GM12878 (cell line): ENCODE measurements at regions not wholly inside any gene's neighbourhood (a gene's known extent, or its start where the extent isn't known, plus 50 kb on each side); places are given as distances from the start of the nearest gene placed in this dataset.

ENCODE experiments used
- ATAC-seq: fragments of 200-7000 bp; cut with Tn5 transposase; 3 replicates; pipeline ENCODE4 v1.9.1; 2020; ENCODE audit warnings: mild to moderate bottlenecking, moderate library complexity
- BruUV-seq: library from RNA; stranded (reverse); fragments of 400-500 nt; replicated peaks from 2 replicates; lab custom pipeline; 2021; lab: Mats Ljungman, UMichigan
- CTCF ChIA-PET: fragments of 300-600 bp; sonication (Branson Sonifier 250); formaldehyde crosslinking; extraction: SDS; loops from one replicate; lab custom pipeline; 2021; ENCODE audit warnings: inconsistent platforms; lab: Yijun Ruan, JAX
- POLR2A ChIA-PET: fragments of 350-600 bp; formaldehyde crosslinking; extraction: SDS; loops from one replicate; lab custom pipeline; 2021; ENCODE audit warnings: inconsistent platforms; lab: Charles Lee
- RAD21 ChIA-PET: fragments of 300-600 bp; sonication (Branson Sonifier 250); formaldehyde crosslinking; loops from one replicate; lab custom pipeline; 2023; ENCODE audit warnings: antibody characterized with exemption; ENCODE audit not compliant: unreplicated experiment; lab: Charles Lee
- SMC1A ChIA-PET: fragments of 300-600 bp; sonication (Branson Sonifier 250); formaldehyde crosslinking; loops from one replicate; lab custom pipeline; 2023; ENCODE audit not compliant: unreplicated experiment, uncharacterized antibody; lab: Charles Lee
- DNase-seq: peaks from one replicate; pipeline ENCODE4 v3.0.0-alpha.2; 2011; ENCODE audit warnings: low read depth, low spot score
- FAIRE-seq: peaks from 3 replicates; lab custom pipeline; 2011; peaks lifted over from hg19 to GRCh38; lab: Jason Lieb, UNC
- H2AFZ ChIP-seq: 2 replicates; pipeline ENCODE4 v1.6.0; 2011; ENCODE audit warnings: low read depth, low read length, control low read depth; ENCODE audit not compliant: control insufficient read depth
- H3K27ac ChIP-seq: 2 replicates; pipeline ENCODE4 v1.5.1; 2011; ENCODE audit warnings: control low read depth; ENCODE audit not compliant: control insufficient read depth, insufficient read depth
- H3K27me3 ChIP-seq, 2 experiments: replicated peaks in 1 of 2; 2 replicates each; pipeline versions ENCODE4 v1.6.0 to v1.6.1; 2011; ENCODE audit warnings: low read length in 1 of 2; ENCODE audit not compliant: control insufficient read depth in 2 of 2, insufficient read depth in 2 of 2
- H3K36me3 ChIP-seq, 2 experiments: 2 replicates each; pipeline ENCODE4 v1.5.1; 2011; ENCODE audit warnings: low read length in 1 of 2; ENCODE audit not compliant: control insufficient read depth in 2 of 2, insufficient read depth in 2 of 2
- H3K4me1 ChIP-seq: 2 replicates; pipeline ENCODE4 v1.6.1; 2011; ENCODE audit warnings: mild to moderate bottlenecking, low read length, moderate library complexity, mixed read lengths; ENCODE audit not compliant: control insufficient read depth, insufficient read depth
- H3K4me2 ChIP-seq: 2 replicates; pipeline ENCODE4 v1.6.0; 2011; ENCODE audit warnings: control low read depth; ENCODE audit not compliant: control insufficient read depth, insufficient read depth
- H3K4me3 ChIP-seq: fragments of 200-600 bp; sonication (generic); 2 replicates; pipeline ENCODE4 v1.5.1; 2016
- H3K79me2 ChIP-seq: 2 replicates; pipeline ENCODE4 v1.6.0; 2011; ENCODE audit warnings: low read length; ENCODE audit not compliant: control insufficient read depth, insufficient read depth
- H3K9ac ChIP-seq: 2 replicates; pipeline ENCODE4 v1.8.0; 2011; ENCODE audit warnings: low read length, control low read depth, mixed read lengths; ENCODE audit not compliant: control insufficient read depth, insufficient read depth
- H3K9me3 ChIP-seq: replicated peaks from 3 replicates; pipeline ENCODE4 v1.5.1; 2011; ENCODE audit warnings: mild to moderate bottlenecking, low read length; ENCODE audit not compliant: control insufficient read depth, insufficient read depth
- H4K20me1 ChIP-seq: 2 replicates; pipeline ENCODE4 v1.6.0; 2011; ENCODE audit not compliant: control insufficient read depth, insufficient read depth
- DPF2 ChIP-seq: fragments of 450-650 bp; IDR thresholded peaks from 2 replicates; pipeline ENCODE4 v1.6.1; 2017; ENCODE audit warnings: mild to moderate bottlenecking
- PAX8 ChIP-seq: fragments of 450-650 bp; IDR thresholded peaks from 2 replicates; pipeline ENCODE4 v1.6.1; 2017; ENCODE audit warnings: mild to moderate bottlenecking, moderate library complexity
- PKNOX1 ChIP-seq: fragments of 450-650 bp; IDR thresholded peaks from 2 replicates; pipeline ENCODE4 v1.6.1; 2016; ENCODE audit warnings: mild to moderate bottlenecking
- RELA ChIP-seq: fragments of 450-650 bp; IDR thresholded peaks from 2 replicates; pipeline ENCODE4 v1.8.0; 2014; ENCODE audit warnings: borderline replicate concordance; ENCODE audit not compliant: partially characterized antibody
- USF2 ChIP-seq: IDR thresholded peaks from 2 replicates; pipeline ENCODE4 v1.6.1; 2011; ENCODE audit warnings: low read depth, low read length, improper control_type of control experiment, borderline replicate concordance
- WGBS: methylation state at CpG from one replicate; pipeline ENCODE4 v1.1.6; 2016; ENCODE audit warnings: low lambda C conversion rate; ENCODE audit not compliant: insufficient replicate concordance, insufficient coverage; ENCODE audit errors: missing lambda C conversion rate; 5-methylcytosine and 5-hydroxymethylcytosine counted together
- in situ Hi-C: fragments of 300-500 bp; cut with MboI; formaldehyde crosslinking; loops from 9 replicates; pipeline ENCODE4 v1.14.3; 2018; ENCODE audit warnings: mixed read lengths
- intact Hi-C: fragments of 100-400 bp; cut with micrococcal nuclease; formaldehyde crosslinking; loops from one replicate; pipeline ENCODE4 v1.14.2; 2022; ENCODE audit not compliant: unreplicated experiment

- TF ChIP-seq USF2 (no peak), RELA (no peak), PKNOX1 (no peak)
- DNase-seq (no peak), ATAC-seq (no peak), FAIRE-seq (no peak)
- in situ Hi-C loops (no loop called here), intact Hi-C loops (no loop called here)
- Histone ChIP-seq H4K20me1 (no peaks in the 10 kb centered on the region), H3K9me3 (no peaks in the 10 kb centered on the region; the same call in 2 of the 3 replicates), H3K36me3 (no peaks in the 10 kb centered on the region), H3K4me2 (no peak overlapping the region), H3K27ac (no peak overlapping the region), H2AFZ (no peak overlapping the region), H3K4me3 (no peak overlapping the region), H3K9ac (no peak overlapping the region), H3K79me2 (no peaks in the 10 kb centered on the region), H3K27me3 (no peaks in the 10 kb centered on the region), H3K4me1 (no peaks in the 10 kb centered on the region)
- POLR2A ChIA-PET, result no interaction called here
- BruUV-seq, result no TSS peak
- SMC1A ChIA-PET, result no interaction called here
- WGBS, result 57% methylated on average over 7 of the region's 7 CpGs
- RAD21 ChIA-PET, result no interaction called here
- CTCF ChIA-PET, result no interaction called here
These were observed 317.2 kb downstream of the IRX1 start for GRCh38 chr5:3912790-3913189.

GRCh38 chr5:3913279-3913678 is 317.6 kb downstream of the IRX1 start:
- ATAC-seq, result no peak
- Histone ChIP-seq H3K4me1 (no peaks in the 10 kb centered on the region), H3K4me3 (no peak overlapping the region), H3K79me2 (no peaks in the 10 kb centered on the region), H3K9me3 (no peaks in the 10 kb centered on the region; the same call in 2 of the 3 replicates), H2AFZ (no peak overlapping the region), H3K9ac (no peak overlapping the region), H3K4me2 (no peak overlapping the region), H3K36me3 (no peaks in the 10 kb centered on the region), H3K27ac (no peak overlapping the region), H3K27me3 (no peaks in the 10 kb centered on the region), H4K20me1 (no peaks in the 10 kb centered on the region)
- SMC1A ChIA-PET, result no interaction called here
- CTCF ChIA-PET, result no interaction called here
- RAD21 ChIA-PET, result no interaction called here
- DNase-seq, result no peak
- FAIRE-seq, result no peak
- BruUV-seq, result no TSS peak
- TF ChIP-seq DPF2 (no peak), PAX8 (no peak)
- POLR2A ChIA-PET, result no interaction called here
- in situ Hi-C loops, result no loop called here
- 46% methylated on average over 3 of the region's 3 CpGs for WGBS
- intact Hi-C loops, result no loop called here
